CD14-positive monocyte (primary cell): ENCODE measurements at regions not wholly inside any gene's neighbourhood (a gene's known extent, or its start where the extent isn't known, plus 50 kb on each side); places are given as distances from the start of the nearest gene placed in this dataset.

Source experiments
- DNase-seq, 3 donors: peaks; one replicate each; pipeline ENCODE4 v3.0.0-alpha.2; 2011 to 2022
- H2AFZ ChIP-seq: 2 replicates; pipeline ENCODE4 v1.6.0; 2012; ENCODE audit warnings: mild to moderate bottlenecking, low read depth, low read length, inconsistent platforms; ENCODE audit not compliant: insufficient read depth, poor library complexity, severe bottlenecking
- H3K27ac ChIP-seq, 2 donors: 1 replicate in 1 of 2; 2 replicates in 1 of 2; pipeline ENCODE4 v1.5.1; 2012 to 2013; ENCODE audit warnings: low read length in 2 of 2, control low read depth in 1 of 2, inconsistent platforms in 1 of 2, low read depth in 1 of 2, mild to moderate bottlenecking in 1 of 2
- H3K27me3 ChIP-seq, 2 donors: one replicate each; pipeline versions ENCODE4 v1.6.0 to v1.6.1; 2011 to 2013; ENCODE audit warnings: low read length in 2 of 2; ENCODE audit not compliant: control insufficient read depth in 2 of 2, insufficient read depth in 2 of 2
- H3K36me3 ChIP-seq, 2 donors: replicated peaks in 1 of 2; 1 replicate in 1 of 2; 2 replicates in 1 of 2; pipeline versions ENCODE4 v1.5.1 to v1.6.1; 2012 to 2013; ENCODE audit warnings: low read length in 2 of 2, control low read depth in 1 of 2, inconsistent platforms in 1 of 2, mild to moderate bottlenecking in 1 of 2; ENCODE audit not compliant: insufficient read depth in 2 of 2, control insufficient read depth in 1 of 2
- H3K4me1 ChIP-seq, 2 donors: 1 replicate in 1 of 2; 2 replicates in 1 of 2; pipeline versions ENCODE4 v1.5.1 to v1.6.1; 2012 to 2013; ENCODE audit warnings: low read length in 2 of 2, control low read depth in 1 of 2, inconsistent platforms in 1 of 2, mild to moderate bottlenecking in 1 of 2, moderate library complexity in 1 of 2; ENCODE audit not compliant: insufficient read depth in 2 of 2, control insufficient read depth in 1 of 2
- H3K4me2 ChIP-seq: replicated peaks from 2 replicates; pipeline ENCODE3; 2012; ENCODE audit warnings: low read length, moderate library complexity, mild to moderate bottlenecking; ENCODE audit not compliant: poor library complexity, severe bottlenecking; ENCODE audit errors: extremely low read depth
- H3K4me3 ChIP-seq, 3 experiments: fragments of 200-600 bp in 1 of 3; sonication (generic) in 1 of 3; replicated peaks in 1 of 3; 1 replicate in 2 of 3; 2 replicates in 1 of 3; pipeline ENCODE4 v1.5.1; 2011 to 2013; ENCODE audit warnings: low read length in 3 of 3, mild to moderate bottlenecking in 3 of 3, control low read depth in 2 of 3, low read depth in 2 of 3, inconsistent platforms in 1 of 3, moderate library complexity in 1 of 3
- H3K79me2 ChIP-seq: 2 replicates; pipeline ENCODE4 v1.6.0; 2012; ENCODE audit warnings: mild to moderate bottlenecking, control low read depth, inconsistent platforms, low read length, moderate library complexity; ENCODE audit not compliant: insufficient read depth
- H3K9ac ChIP-seq: 2 replicates; pipeline ENCODE4 v1.6.0; 2017; ENCODE audit warnings: low read length, mild to moderate bottlenecking; ENCODE audit not compliant: insufficient read depth, poor library complexity, severe bottlenecking
- H3K9me3 ChIP-seq, 2 donors: replicated peaks in 1 of 2; 1 replicate in 1 of 2; 2 replicates in 1 of 2; pipeline versions ENCODE4 v1.5.1 to v1.6.1; 2012 to 2013; ENCODE audit warnings: low read length in 2 of 2, control low read depth in 1 of 2; ENCODE audit not compliant: control insufficient read depth in 1 of 2, insufficient read depth in 1 of 2
- H4K20me1 ChIP-seq: 2 replicates; pipeline ENCODE4 v1.6.0; 2012; ENCODE audit warnings: mild to moderate bottlenecking, low read length, control low read depth, moderate library complexity; ENCODE audit not compliant: insufficient read depth
- H3K27ac Mint-ChIP-seq, 7 donors: one replicate each; pipeline ENCODE4 v1.8.0; 2020; ENCODE audit warnings: mild to moderate bottlenecking in 7 of 7, mixed read lengths in 7 of 7, moderate library complexity in 6 of 7, inconsistent platforms in 2 of 7
- H3K27me3 Mint-ChIP-seq, 3 donors: one replicate each; pipeline ENCODE4 v1.8.0; 2021 to 2022; ENCODE audit warnings: low read depth in 3 of 3, mild to moderate bottlenecking in 3 of 3, mixed read lengths in 3 of 3, moderate library complexity in 3 of 3, inconsistent platforms in 1 of 3
- H3K36me3 Mint-ChIP-seq, 2 donors: one replicate each; pipeline ENCODE4 v1.8.0; 2020; ENCODE audit warnings: mixed read lengths in 2 of 2, inconsistent platforms in 1 of 2, mild to moderate bottlenecking in 1 of 2
- H3K4me1 Mint-ChIP-seq: one replicate; pipeline ENCODE4 v1.8.0; 2020; ENCODE audit warnings: mild to moderate bottlenecking, mixed read lengths
- H3K4me3 Mint-ChIP-seq, 2 donors: one replicate each; pipeline ENCODE4 v1.8.0; 2020; ENCODE audit warnings: mild to moderate bottlenecking in 2 of 2, mixed read lengths in 2 of 2, moderate library complexity in 1 of 2
- H3K9me3 Mint-ChIP-seq, 7 donors: one replicate each; pipeline ENCODE4 v1.8.0; 2020 to 2022; ENCODE audit warnings: mixed read lengths in 7 of 7, mild to moderate bottlenecking in 6 of 7, moderate library complexity in 6 of 7, inconsistent platforms in 2 of 7
- CTCF ChIP-seq: fragments of 200-600 bp; IDR thresholded peaks from one replicate; pipeline ENCODE4 v1.8.0; 2022; ENCODE audit warnings: antibody characterized with exemption, mild to moderate bottlenecking
- WGBS: methylation state at CpG from one replicate; pipeline ENCODE4 v1.1.5; 2013; ENCODE audit warnings: missing lambda C conversion rate; ENCODE audit not compliant: insufficient coverage; 5-methylcytosine and 5-hydroxymethylcytosine counted together
- intact Hi-C, 2 donors: fragments of 100-400 bp; cut with micrococcal nuclease; formaldehyde crosslinking; loops; one replicate each; pipeline versions ENCODE4 v1.15.0 to v1.15.1; 2023

DNA sequence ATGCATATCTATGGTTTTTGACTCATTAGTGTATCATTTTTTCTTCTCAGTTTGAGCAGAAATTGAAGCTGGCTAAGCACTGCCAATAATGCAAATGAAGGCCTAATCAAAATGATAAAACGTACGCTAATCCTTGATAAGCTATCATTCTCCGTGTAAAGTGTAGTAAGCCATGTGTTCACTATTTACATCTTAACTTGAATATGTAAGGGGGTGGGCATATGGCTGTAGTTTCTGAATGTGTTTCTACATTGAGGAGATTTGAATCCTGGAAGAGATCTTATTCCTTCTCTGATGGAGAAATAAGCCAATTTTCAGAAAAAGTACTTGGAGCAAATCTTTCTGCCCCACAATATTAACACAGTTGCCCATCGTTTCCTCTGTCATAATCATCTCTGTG, 351.8 kb upstream of the ANO3 start:
- no peaks in the 10 kb centered on the region for H3K36me3 ChIP-seq
- TF ChIP-seq CTCF, result no peak
- WGBS, result no CpG with 5 or more reads among the region's 4 CpGs
- no peak overlapping the region for H3K4me3 ChIP-seq
- H2AFZ ChIP-seq, result no peak overlapping the region
- Mint-ChIP-seq H3K27me3 (peaks cover 0 to 1% (median 0%) of the 10 kb centered on the region in 3 donors), H3K27ac (no peak overlapping the region), H3K4me1 (no peaks in the 10 kb centered on the region), H3K9me3 (no peaks in the 10 kb centered on the region), H3K36me3 (no peaks in the 10 kb centered on the region), H3K4me3 (no peak overlapping the region)
- H3K4me2 ChIP-seq, result no peak overlapping the region
- DNase-seq, result no peak
- no peak overlapping the region for H3K9ac ChIP-seq
- no peaks in the 10 kb centered on the region for H4K20me1 ChIP-seq
- intact Hi-C loops, result no loop called here
- no peaks in the 10 kb centered on the region for H3K79me2 ChIP-seq
- no peaks in the 10 kb centered on the region for H3K9me3 ChIP-seq
- H3K27me3 ChIP-seq, result no peaks in the 10 kb centered on the region
- H3K4me1 ChIP-seq, result no peaks in the 10 kb centered on the region
- no peak overlapping the region for H3K27ac ChIP-seq

DNA sequence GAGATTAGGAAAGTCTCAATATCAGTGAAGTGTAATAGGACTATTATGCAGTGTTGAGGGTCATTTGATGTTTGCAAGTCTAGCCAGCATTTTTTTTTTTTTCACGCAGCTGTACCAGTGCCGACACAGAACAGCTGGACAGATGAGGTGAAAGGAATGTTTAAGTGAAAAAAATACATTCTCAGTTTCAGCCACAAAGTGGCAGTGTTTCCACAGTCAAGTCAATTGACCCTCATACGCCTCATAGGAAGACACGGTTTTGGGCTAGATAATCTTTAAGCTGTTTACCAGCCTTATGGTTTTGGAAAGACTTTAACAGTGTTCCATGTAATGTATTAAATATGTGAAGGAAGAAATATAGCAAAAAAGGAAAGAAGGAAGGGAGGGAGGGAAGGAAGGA, 349.9 kb upstream of the ANO3 start:
- Mint-ChIP-seq H3K4me1 (no peaks in the 10 kb centered on the region), H3K4me3 (no peak overlapping the region), H3K9me3 (no peaks in the 10 kb centered on the region), H3K36me3 (no peaks in the 10 kb centered on the region), H3K27ac (no peak overlapping the region), H3K27me3 (peaks cover 0 to 1% (median 0%) of the 10 kb centered on the region in 3 donors)
- Histone ChIP-seq H3K36me3 (no peaks in the 10 kb centered on the region), H3K4me3 (no peak overlapping the region), H2AFZ (no peak overlapping the region), H3K4me2 (no peak overlapping the region), H3K9me3 (no peaks in the 10 kb centered on the region), H3K79me2 (no peaks in the 10 kb centered on the region), H3K27ac (no peak overlapping the region), H4K20me1 (no peaks in the 10 kb centered on the region), H3K27me3 (no peaks in the 10 kb centered on the region), H3K9ac (no peak overlapping the region), H3K4me1 (no peaks in the 10 kb centered on the region)
- intact Hi-C loops, result no loop called here
- WGBS, result no CpG with 5 or more reads among the region's 4 CpGs
- TF ChIP-seq CTCF, result no peak
- DNase-seq, result no peak
